ENCODE measurements at regions not wholly inside any gene's neighbourhood (a gene's known extent, or its start where the extent isn't known, plus 50 kb on each side); places are given as distances from the start of the nearest gene placed in this dataset.
A peak's percentile ranks its signal among the peaks of the same experiment; 100 is the strongest.

DNA sequence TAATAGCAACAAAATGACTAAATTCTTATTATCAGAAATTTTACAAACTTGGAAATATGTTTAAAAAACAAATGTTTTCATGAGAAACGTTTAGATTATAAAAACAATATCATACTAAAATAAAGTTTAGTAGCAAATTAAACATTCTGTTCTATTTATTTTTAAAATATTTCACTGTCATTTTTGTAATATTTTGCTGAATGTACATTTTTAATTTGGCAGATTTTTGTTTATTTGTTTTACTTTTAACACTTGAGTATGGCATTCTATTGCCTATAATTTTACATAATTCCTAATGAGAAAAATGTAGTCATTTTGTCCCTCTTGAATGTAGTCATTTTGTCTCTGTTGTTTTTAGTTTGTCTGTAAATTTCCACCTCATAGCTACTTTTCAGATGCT lies 1400.2 kb downstream of the GRIK2 start:
- peak; percentile 60 for FAIRE-seq
- TF ChIP-seq, protein P1, sequence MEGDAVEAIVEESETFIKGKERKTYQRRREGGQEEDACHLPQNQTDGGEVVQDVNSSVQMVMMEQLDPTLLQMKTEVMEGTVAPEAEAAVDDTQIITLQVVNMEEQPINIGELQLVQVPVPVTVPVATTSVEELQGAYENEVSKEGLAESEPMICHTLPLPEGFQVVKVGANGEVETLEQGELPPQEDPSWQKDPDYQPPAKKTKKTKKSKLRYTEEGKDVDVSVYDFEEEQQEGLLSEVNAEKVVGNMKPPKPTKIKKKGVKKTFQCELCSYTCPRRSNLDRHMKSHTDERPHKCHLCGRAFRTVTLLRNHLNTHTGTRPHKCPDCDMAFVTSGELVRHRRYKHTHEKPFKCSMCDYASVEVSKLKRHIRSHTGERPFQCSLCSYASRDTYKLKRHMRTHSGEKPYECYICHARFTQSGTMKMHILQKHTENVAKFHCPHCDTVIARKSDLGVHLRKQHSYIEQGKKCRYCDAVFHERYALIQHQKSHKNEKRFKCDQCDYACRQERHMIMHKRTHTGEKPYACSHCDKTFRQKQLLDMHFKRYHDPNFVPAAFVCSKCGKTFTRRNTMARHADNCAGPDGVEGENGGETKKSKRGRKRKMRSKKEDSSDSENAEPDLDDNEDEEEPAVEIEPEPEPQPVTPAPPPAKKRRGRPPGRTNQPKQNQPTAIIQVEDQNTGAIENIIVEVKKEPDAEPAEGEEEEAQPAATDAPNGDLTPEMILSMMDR (IDR thresholded peaks at IDR 0.05; ENCODE audit: borderline replicate concordance, extremely low read depth, insufficient read depth) = no peak

DNA sequence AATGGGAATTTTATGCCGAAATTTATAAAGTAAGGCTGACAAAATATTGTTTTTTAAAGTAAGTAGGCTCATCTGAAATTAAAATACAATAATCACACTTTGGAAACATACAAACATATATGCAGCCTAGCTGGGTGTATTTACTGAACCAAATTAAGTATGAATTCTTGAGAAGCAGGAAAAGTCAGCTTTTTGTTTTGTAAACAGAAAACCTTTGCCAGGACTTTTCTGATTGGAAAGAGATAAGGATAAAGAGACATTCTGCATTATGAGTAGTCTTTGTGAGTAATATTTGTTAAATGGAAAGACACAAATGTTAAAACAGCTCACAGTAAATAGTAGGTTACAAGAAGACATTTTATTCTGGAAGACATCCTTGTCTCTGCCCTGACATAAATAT lies 1380.8 kb downstream of the GRIK2 start:
- H3K27me3 ChIP-seq (ENCODE audit: control insufficient read depth, insufficient read depth, low read length) = no peaks in the 10 kb centered on the region
- no peak overlapping the region for H3K27ac ChIP-seq (ENCODE audit: low read depth in 2 of 2, low read length in 2 of 2)
- H3K4me3 ChIP-seq (ENCODE audit: low read length in 3 of 3) = no peak overlapping the region
- no peak overlapping the region for H3K9ac ChIP-seq (ENCODE audit: low read length in 3 of 3)
- intact Hi-C loops (cut with DNase I) = no loop called here
- FAIRE-seq (no peak), DNase-seq (no peak)
- TF ChIP-seq, protein P1 (IDR thresholded peaks at IDR 0.05; ENCODE audit: borderline replicate concordance, extremely low read depth, insufficient read depth) = no peak
- no peaks in the 10 kb centered on the region for H3K9me3 ChIP-seq (ENCODE audit: control insufficient read depth in 2 of 3, insufficient read depth in 1 of 3, low read length in 3 of 3)
- no peaks in the 10 kb centered on the region for H3K36me3 ChIP-seq (ENCODE audit: control insufficient read depth in 2 of 3, insufficient read depth in 3 of 3, low read length in 3 of 3)
- H3K4me1 ChIP-seq (ENCODE audit: control insufficient read depth in 2 of 3, insufficient read depth in 2 of 3, low read depth in 1 of 3, low read length in 3 of 3) = no peaks in the 10 kb centered on the region

More for the DNA sequence above, 1400.2 kb downstream of the GRIK2 start:
- intact Hi-C loops (cut with DNase I) = no loop called here
- DNase-seq = no peak
- H3K4me3 ChIP-seq (ENCODE audit: low read length in 3 of 3) = no peak overlapping the region
- H3K4me1 ChIP-seq (ENCODE audit: control insufficient read depth in 2 of 3, insufficient read depth in 2 of 3, low read depth in 1 of 3, low read length in 3 of 3) = no peaks in the 10 kb centered on the region
- no peaks in the 10 kb centered on the region for H3K9me3 ChIP-seq (ENCODE audit: control insufficient read depth in 2 of 3, insufficient read depth in 1 of 3, low read length in 3 of 3)
- no peak overlapping the region for H3K9ac ChIP-seq (ENCODE audit: low read length in 3 of 3)
- H3K27me3 ChIP-seq (ENCODE audit: control insufficient read depth, insufficient read depth, low read length) = no peaks in the 10 kb centered on the region
- no peaks in the 10 kb centered on the region for H3K36me3 ChIP-seq (ENCODE audit: control insufficient read depth in 2 of 3, insufficient read depth in 3 of 3, low read length in 3 of 3)
- H3K27ac ChIP-seq (ENCODE audit: low read depth in 2 of 2, low read length in 2 of 2) = no peak overlapping the region

DNA sequence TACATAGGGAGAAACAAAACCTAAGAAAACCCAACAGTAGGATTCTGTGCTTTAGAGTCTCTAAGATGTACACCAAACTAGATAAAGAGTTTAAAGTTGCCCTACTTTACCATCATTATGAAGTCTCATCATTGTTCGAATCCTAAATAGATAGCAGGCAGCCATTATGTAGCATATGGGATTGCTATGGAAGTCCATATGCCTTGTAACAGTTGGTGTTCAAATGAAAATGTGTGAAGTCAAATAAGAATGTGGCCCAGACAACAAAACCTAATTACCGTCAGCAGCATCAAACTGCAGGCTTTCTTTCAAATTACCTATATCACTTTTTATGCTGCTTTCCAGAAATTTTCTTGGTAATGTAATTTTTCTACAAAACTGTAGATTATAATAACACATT lies 1380.1 kb downstream of the GRIK2 start:
- Histone ChIP-seq H3K27ac (ENCODE audit: low read depth in 2 of 2, low read length in 2 of 2) (no peak overlapping the region), H3K9ac (ENCODE audit: low read length in 3 of 3) (no peak overlapping the region), H3K4me3 (ENCODE audit: low read length in 3 of 3) (no peak overlapping the region), H3K4me1 (ENCODE audit: control insufficient read depth in 2 of 3, insufficient read depth in 2 of 3, low read depth in 1 of 3, low read length in 3 of 3) (no peaks in the 10 kb centered on the region), H3K36me3 (ENCODE audit: control insufficient read depth in 2 of 3, insufficient read depth in 3 of 3, low read length in 3 of 3) (no peaks in the 10 kb centered on the region), H3K27me3 (ENCODE audit: control insufficient read depth, insufficient read depth, low read length) (no peaks in the 10 kb centered on the region), H3K9me3 (ENCODE audit: control insufficient read depth in 2 of 3, insufficient read depth in 1 of 3, low read length in 3 of 3) (peaks cover 0 to 2% (median 0%) of the 10 kb centered on the region in 3 donors)
- intact Hi-C loops (cut with DNase I) = no loop called here
- TF ChIP-seq, protein P1 (IDR thresholded peaks at IDR 0.05; ENCODE audit: borderline replicate concordance, extremely low read depth, insufficient read depth) = no peak
- DNase-seq = no peak
- FAIRE-seq = no peak

DNA sequence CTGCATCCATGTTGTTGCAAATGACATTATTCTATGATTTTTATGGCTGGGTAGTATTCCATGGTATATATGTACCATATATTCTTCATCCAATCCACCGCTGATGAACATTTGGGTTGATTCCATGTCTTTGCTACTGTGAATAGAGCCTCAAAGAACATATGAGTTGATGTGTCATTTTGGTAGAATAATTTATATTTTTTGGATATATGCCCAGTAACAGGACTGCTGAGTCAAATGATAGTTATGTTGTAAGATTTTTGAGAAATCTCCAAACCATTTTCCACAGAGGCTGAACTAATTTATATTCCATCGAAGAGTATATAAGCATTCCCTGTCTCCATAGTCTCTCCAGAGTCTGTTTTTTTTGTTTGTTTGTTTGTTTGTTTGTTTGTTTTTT lies 1373.5 kb downstream of the GRIK2 start:
- FAIRE-seq (no peak), DNase-seq (no peak)
- Histone ChIP-seq H3K4me1 (ENCODE audit: control insufficient read depth in 2 of 3, insufficient read depth in 2 of 3, low read depth in 1 of 3, low read length in 3 of 3) (no peaks in the 10 kb centered on the region), H3K9ac (ENCODE audit: low read length in 3 of 3) (no peak overlapping the region), H3K4me3 (ENCODE audit: low read length in 3 of 3) (no peak overlapping the region), H3K27ac (ENCODE audit: low read depth in 2 of 2, low read length in 2 of 2) (no peak overlapping the region), H3K9me3 (ENCODE audit: control insufficient read depth in 2 of 3, insufficient read depth in 1 of 3, low read length in 3 of 3) (peaks cover 0 to 3% (median 0%) of the 10 kb centered on the region in 3 donors), H3K36me3 (ENCODE audit: control insufficient read depth in 2 of 3, insufficient read depth in 3 of 3, low read length in 3 of 3) (no peaks in the 10 kb centered on the region), H3K27me3 (ENCODE audit: control insufficient read depth, insufficient read depth, low read length) (no peaks in the 10 kb centered on the region)
- TF ChIP-seq, protein P1 (IDR thresholded peaks at IDR 0.05; ENCODE audit: borderline replicate concordance, extremely low read depth, insufficient read depth) = no peak
- intact Hi-C loops (cut with DNase I) = no loop called here
